ENCODE measurements at regions not wholly inside any gene's neighbourhood (a gene's known extent, or its start where the extent isn't known, plus 50 kb on each side); places are given as distances from the start of the nearest gene placed in this dataset.

- H3K4me1 Mint-ChIP-seq: peaks cover 20% of the 10 kb centered on the region
- no peaks in the 10 kb centered on the region for H3K9me3 Mint-ChIP-seq
- H3K27ac Mint-ChIP-seq (ENCODE audit: low read depth): peak overlapping the region; percentile 17
- H3K36me3 Mint-ChIP-seq (ENCODE audit: insufficient read depth): no peaks in the 10 kb centered on the region
- ATAC-seq (replicated peaks; ENCODE audit: extremely low read depth, poor library complexity, severe bottlenecking) (no peak), DNase-seq (ENCODE audit: low spot score in 2 of 2) (no peak)
- H3K27me3 Mint-ChIP-seq: no peaks in the 10 kb centered on the region
- H3K4me3 Mint-ChIP-seq: no peak overlapping the region
These were observed 288.5 kb downstream of the FBXW7 start for GRCh38 chr4:152247271-152247975.

DNA sequence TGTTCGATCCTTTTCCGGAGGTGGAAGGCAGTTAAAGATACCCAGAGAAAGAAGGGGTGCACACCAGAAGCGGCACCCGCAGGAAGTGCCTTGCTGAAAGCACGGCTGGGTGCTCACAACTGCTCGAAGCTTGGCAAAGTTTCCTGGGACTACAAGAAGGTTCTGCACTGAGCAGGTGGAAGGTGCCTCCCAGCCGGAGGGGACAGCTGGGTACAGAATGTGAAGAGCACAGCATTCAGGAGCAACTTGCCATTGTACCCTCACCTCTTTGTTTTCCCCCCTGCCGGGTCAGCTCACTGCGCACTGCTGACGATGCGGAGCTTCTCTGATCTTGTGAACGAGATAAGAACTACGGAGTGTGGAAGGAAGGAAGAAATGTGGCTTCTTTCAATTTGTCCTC, 289.2 kb downstream of the FBXW7 start:
- H3K4me1 Mint-ChIP-seq: peaks cover 20% of the 10 kb centered on the region
- H3K27ac Mint-ChIP-seq (ENCODE audit: low read depth): peak overlapping the region; percentile 17
- DNase-seq (ENCODE audit: low spot score in 2 of 2): no peak
- no peaks in the 10 kb centered on the region for H3K27me3 Mint-ChIP-seq
- no peaks in the 10 kb centered on the region for H3K9me3 Mint-ChIP-seq
- H3K36me3 Mint-ChIP-seq (ENCODE audit: insufficient read depth): no peaks in the 10 kb centered on the region
- ATAC-seq (replicated peaks; ENCODE audit: extremely low read depth, poor library complexity, severe bottlenecking): no peak
- no peak overlapping the region for H3K4me3 Mint-ChIP-seq

- DNase-seq (ENCODE audit: low spot score in 2 of 2) (no peak), ATAC-seq (replicated peaks; ENCODE audit: extremely low read depth, poor library complexity, severe bottlenecking) (no peak)
- no peaks in the 10 kb centered on the region for H3K36me3 Mint-ChIP-seq (ENCODE audit: insufficient read depth)
- H3K27me3 Mint-ChIP-seq: no peaks in the 10 kb centered on the region
- no peak overlapping the region for H3K4me3 Mint-ChIP-seq
- peaks cover 20% of the 10 kb centered on the region for H3K4me1 Mint-ChIP-seq
- H3K9me3 Mint-ChIP-seq: no peaks in the 10 kb centered on the region
- H3K27ac Mint-ChIP-seq (ENCODE audit: low read depth): no peak overlapping the region
These were observed 290.2 kb downstream of the FBXW7 start for GRCh38 chr4:152245680-152246079.

DNA sequence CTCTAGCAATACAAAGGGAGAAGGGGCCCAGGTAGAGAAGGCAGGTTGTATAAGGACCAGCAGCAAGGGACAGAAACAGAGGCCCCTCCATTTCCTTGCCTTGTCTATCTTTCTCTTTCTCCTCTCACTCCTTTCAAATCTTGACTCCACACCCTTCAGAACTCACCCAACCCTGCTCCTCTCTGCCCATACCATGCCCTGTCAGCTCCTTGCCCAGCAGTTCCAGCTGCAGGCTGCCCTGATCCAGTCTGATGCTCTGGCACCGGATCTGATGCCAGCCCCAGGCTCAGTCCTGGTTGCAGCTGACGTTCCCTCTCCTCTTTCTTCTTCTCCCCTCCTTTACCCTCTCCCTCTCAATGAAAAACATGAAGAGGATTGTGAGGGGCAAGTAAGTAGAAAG, 291.2 kb downstream of the FBXW7 start:
- no peak for ATAC-seq (replicated peaks; ENCODE audit: extremely low read depth, poor library complexity, severe bottlenecking)
- Mint-ChIP-seq H3K9me3 (no peaks in the 10 kb centered on the region), H3K4me3 (no peak overlapping the region), H3K27me3 (no peaks in the 10 kb centered on the region), H3K36me3 (ENCODE audit: insufficient read depth) (no peaks in the 10 kb centered on the region), H3K27ac (ENCODE audit: low read depth) (no peak overlapping the region), H3K4me1 (peaks cover 20% of the 10 kb centered on the region)
- DNase-seq (ENCODE audit: low spot score in 2 of 2): no peak

DNA sequence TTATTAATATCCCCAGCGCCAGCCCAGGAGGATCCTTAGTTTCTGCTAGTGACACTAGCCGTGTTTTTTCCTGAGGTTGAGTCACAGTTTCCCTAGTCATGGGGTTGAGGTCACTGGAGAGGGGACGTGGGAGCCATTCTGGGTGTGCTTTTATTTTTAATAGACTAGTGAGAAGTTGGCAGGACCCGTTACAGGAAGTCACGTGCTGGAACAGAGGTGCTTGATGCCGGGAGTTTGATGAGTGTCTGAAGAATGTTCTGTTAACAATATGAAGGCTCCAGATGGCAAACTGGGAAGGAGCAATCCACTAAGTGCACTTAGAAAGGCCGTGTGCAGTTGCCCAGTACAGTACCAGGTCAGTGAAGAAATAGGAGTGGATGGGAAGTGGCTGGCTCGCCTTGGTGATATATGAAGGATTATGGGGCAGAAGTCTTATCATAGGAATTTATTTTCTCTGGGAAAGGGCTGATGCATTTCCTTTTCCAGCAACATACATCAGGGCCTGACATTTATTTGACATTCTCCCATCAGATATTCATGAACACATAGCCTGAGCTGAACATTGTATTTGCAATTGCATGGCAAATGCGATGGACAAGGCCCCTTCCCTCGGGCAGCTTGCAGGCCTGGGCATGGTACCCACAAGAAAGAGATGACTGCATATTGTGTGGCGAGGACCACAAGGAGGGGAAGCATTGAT, 291.8 kb downstream of the FBXW7 start:
- H3K27ac Mint-ChIP-seq (ENCODE audit: low read depth): no peak overlapping the region
- no peaks in the 10 kb centered on the region for H3K27me3 Mint-ChIP-seq
- H3K36me3 Mint-ChIP-seq (ENCODE audit: insufficient read depth): no peaks in the 10 kb centered on the region
- H3K4me1 Mint-ChIP-seq: peaks cover 20% of the 10 kb centered on the region
- DNase-seq (ENCODE audit: low spot score in 2 of 2) (no peak), ATAC-seq (replicated peaks; ENCODE audit: extremely low read depth, poor library complexity, severe bottlenecking) (no peak)
- no peak overlapping the region for H3K4me3 Mint-ChIP-seq
- no peaks in the 10 kb centered on the region for H3K9me3 Mint-ChIP-seq

- Mint-ChIP-seq H3K27me3 (no peaks in the 10 kb centered on the region), H3K4me3 (no peak overlapping the region), H3K36me3 (ENCODE audit: insufficient read depth) (no peaks in the 10 kb centered on the region), H3K4me1 (peaks cover 20% of the 10 kb centered on the region), H3K27ac (ENCODE audit: low read depth) (no peak overlapping the region), H3K9me3 (no peaks in the 10 kb centered on the region)
- no peak for DNase-seq (ENCODE audit: low spot score in 2 of 2)
- ATAC-seq (replicated peaks; ENCODE audit: extremely low read depth, poor library complexity, severe bottlenecking): no peak
These were observed 292.7 kb downstream of the FBXW7 start for GRCh38 chr4:152243206-152243605.

GRCh38 chr4:152240232-152240631, 295.7 kb downstream of the FBXW7 start:
- Mint-ChIP-seq H3K27ac (ENCODE audit: low read depth) (no peak overlapping the region), H3K4me3 (no peak overlapping the region), H3K36me3 (ENCODE audit: insufficient read depth) (no peaks in the 10 kb centered on the region), H3K9me3 (no peaks in the 10 kb centered on the region), H3K4me1 (peaks cover 20% of the 10 kb centered on the region), H3K27me3 (no peaks in the 10 kb centered on the region)
- ATAC-seq (replicated peaks; ENCODE audit: extremely low read depth, poor library complexity, severe bottlenecking) (no peak), DNase-seq (ENCODE audit: low spot score in 2 of 2) (no peak)

DNA sequence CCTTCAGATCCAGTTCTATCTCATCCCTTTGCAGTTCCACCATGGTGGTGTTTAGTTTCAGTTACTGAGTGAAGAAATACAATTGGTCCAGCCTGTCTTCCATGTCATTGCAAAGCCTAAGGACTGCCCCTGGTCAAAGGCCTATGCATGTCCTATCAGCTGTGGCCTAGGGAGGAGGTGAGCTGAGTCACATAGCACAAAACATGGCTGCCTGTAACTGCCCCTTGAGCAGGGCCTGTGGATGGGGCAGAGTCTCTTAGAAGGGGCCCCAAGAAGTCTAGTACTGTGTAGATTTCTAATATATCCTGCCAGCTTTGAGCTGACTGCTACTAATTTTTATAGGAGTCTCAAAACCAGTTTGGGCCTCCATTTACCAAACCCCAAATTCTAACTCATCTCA, 296.7 kb downstream of the FBXW7 start:
- Mint-ChIP-seq H3K9me3 (no peaks in the 10 kb centered on the region), H3K4me3 (no peak overlapping the region), H3K27ac (ENCODE audit: low read depth) (no peak overlapping the region), H3K27me3 (no peaks in the 10 kb centered on the region), H3K4me1 (peaks cover 12% of the 10 kb centered on the region), H3K36me3 (ENCODE audit: insufficient read depth) (no peaks in the 10 kb centered on the region)
- DNase-seq (ENCODE audit: low spot score in 2 of 2) (no peak), ATAC-seq (replicated peaks; ENCODE audit: extremely low read depth, poor library complexity, severe bottlenecking) (no peak)

DNA sequence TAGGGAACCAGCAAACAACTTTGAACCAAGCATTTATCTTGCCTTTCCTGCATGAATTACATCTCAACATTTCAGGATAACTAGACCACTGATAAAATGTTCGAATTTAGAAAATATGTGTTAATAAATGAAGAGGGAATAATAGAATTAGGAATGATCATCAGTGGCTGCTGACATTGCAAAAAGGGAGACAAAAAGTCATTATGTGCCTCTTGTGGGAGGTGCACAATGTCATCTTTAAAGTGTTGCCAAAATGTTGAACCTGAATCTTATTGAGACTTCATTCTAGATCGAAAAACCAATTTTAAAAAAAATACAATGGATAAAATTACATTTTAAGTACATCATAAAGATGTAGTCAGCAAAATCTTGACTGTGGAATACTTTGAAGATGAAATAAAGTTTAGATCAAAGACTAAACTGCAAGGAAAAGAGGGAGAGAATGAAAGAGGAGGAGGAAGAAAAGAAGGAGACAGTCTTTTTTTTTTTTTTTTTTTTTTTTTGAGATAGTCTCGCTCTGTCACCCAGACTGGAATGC, 299.3 kb downstream of the FBXW7 start:
- H3K4me3 Mint-ChIP-seq: no peak overlapping the region
- H3K9me3 Mint-ChIP-seq: no peaks in the 10 kb centered on the region
- H3K4me1 Mint-ChIP-seq: no peaks in the 10 kb centered on the region
- ATAC-seq (replicated peaks; ENCODE audit: extremely low read depth, poor library complexity, severe bottlenecking) (no peak), DNase-seq (ENCODE audit: low spot score in 2 of 2) (no peak)
- H3K36me3 Mint-ChIP-seq (ENCODE audit: insufficient read depth): no peaks in the 10 kb centered on the region
- H3K27me3 Mint-ChIP-seq: no peaks in the 10 kb centered on the region
- H3K27ac Mint-ChIP-seq (ENCODE audit: low read depth): no peak overlapping the region

GRCh38 chr4:152235718-152236117, 300.2 kb downstream of the FBXW7 start:
- DNase-seq (ENCODE audit: low spot score in 2 of 2) (no peak), ATAC-seq (replicated peaks; ENCODE audit: extremely low read depth, poor library complexity, severe bottlenecking) (no peak)
- Mint-ChIP-seq H3K4me1 (no peaks in the 10 kb centered on the region), H3K9me3 (no peaks in the 10 kb centered on the region), H3K27ac (ENCODE audit: low read depth) (no peak overlapping the region), H3K36me3 (ENCODE audit: insufficient read depth) (no peaks in the 10 kb centered on the region), H3K4me3 (no peak overlapping the region), H3K27me3 (no peaks in the 10 kb centered on the region)

DNA sequence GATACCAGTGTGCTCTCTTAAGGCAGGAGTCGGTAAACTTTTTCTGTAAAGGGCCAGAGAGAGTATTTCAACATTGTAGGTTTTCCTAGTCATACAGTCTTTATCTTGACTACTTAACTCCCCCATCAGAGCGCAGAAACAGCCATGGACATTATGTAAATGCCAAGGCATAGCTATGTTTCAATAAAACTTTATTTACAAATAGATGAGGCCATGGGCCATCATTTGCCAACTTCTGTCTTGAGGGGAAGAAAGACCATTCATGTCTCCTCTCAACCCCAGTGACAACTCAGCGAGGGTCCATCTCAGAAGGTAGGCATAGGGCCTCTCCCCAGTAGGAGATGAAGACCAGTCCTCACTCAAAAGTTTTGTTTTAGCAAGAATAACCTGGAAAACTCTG, 301.3 kb downstream of the FBXW7 start:
- ATAC-seq (replicated peaks; ENCODE audit: extremely low read depth, poor library complexity, severe bottlenecking) (no peak), DNase-seq (ENCODE audit: low spot score in 2 of 2) (no peak)
- Mint-ChIP-seq H3K4me1 (no peaks in the 10 kb centered on the region), H3K27ac (ENCODE audit: low read depth) (no peak overlapping the region), H3K36me3 (ENCODE audit: insufficient read depth) (no peaks in the 10 kb centered on the region), H3K9me3 (no peaks in the 10 kb centered on the region), H3K27me3 (no peaks in the 10 kb centered on the region), H3K4me3 (no peak overlapping the region)

GRCh38 chr4:152232271-152232670, 303.6 kb downstream of the FBXW7 start:
- Mint-ChIP-seq H3K27ac (ENCODE audit: low read depth) (no peak overlapping the region), H3K4me3 (no peak overlapping the region), H3K4me1 (no peaks in the 10 kb centered on the region), H3K36me3 (ENCODE audit: insufficient read depth) (peaks cover 1% of the 10 kb centered on the region), H3K9me3 (no peaks in the 10 kb centered on the region), H3K27me3 (no peaks in the 10 kb centered on the region)
- DNase-seq (ENCODE audit: low spot score in 2 of 2): no peak
- no peak for ATAC-seq (replicated peaks; ENCODE audit: extremely low read depth, poor library complexity, severe bottlenecking)

DNA sequence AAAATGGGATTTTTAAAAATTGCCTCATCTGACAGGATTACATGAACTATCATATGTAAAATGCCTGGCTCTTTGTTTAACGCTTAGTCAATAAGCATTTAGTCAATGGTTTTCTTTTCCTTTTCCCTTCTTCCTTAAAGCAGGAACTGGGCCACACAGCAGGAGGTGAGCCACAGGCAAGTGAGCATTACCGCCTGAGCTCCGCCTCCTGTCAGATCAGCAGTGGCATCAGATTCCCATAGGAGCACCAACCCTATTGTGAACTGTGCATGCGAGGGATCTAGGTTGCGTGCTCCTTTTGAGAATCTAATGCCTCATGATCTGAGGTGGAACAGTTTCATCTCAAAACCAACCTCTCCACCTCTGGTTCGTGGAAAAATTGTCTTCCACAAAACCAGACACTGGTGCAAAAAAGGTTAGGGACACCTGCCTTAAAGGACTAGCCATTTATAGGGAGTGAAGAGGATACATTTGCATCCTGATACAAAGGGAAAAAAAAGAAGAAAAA, 306.1 kb downstream of the FBXW7 start:
- H3K4me3 Mint-ChIP-seq: no peak overlapping the region
- H3K27ac Mint-ChIP-seq (ENCODE audit: low read depth): no peak overlapping the region
- no peaks in the 10 kb centered on the region for H3K4me1 Mint-ChIP-seq
- ATAC-seq (replicated peaks; ENCODE audit: extremely low read depth, poor library complexity, severe bottlenecking) (no peak), DNase-seq (ENCODE audit: low spot score in 2 of 2) (no peak)
- no peaks in the 10 kb centered on the region for H3K27me3 Mint-ChIP-seq
- H3K36me3 Mint-ChIP-seq (ENCODE audit: insufficient read depth): peaks cover 1% of the 10 kb centered on the region
- no peaks in the 10 kb centered on the region for H3K9me3 Mint-ChIP-seq
